ENCODE measurements at regions not wholly inside any gene's neighbourhood (a gene's known extent, or its start where the extent isn't known, plus 50 kb on each side); places are given as distances from the start of the nearest gene placed in this dataset.
A peak's percentile ranks its signal among the peaks of the same experiment; 100 is the strongest.

DNA sequence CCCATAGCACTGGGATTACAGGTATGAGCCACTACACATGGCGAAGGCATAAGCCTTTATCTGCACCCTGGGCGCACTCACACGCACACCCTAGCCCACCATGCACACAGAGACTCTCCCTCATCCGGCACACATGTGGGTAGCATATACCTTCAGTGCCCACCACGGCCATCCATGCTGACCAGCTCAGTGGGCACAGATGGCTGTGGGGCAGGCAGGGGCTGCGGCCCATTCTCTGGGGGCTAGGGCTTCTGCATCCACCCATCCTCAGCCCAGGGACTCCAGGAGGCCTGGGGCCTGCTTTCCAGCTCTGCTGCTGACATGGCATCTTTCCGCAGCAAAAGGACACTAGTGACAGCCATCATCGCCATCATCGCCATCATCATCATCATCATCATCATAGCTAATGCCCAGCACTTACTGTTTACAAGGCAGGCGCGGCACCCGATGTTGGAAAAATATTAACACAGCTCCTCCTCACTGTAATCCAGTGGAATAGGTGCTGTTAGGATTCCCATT lies 111.2 kb downstream of the NCOR2 start:
- no peak for DNase-seq

DNA sequence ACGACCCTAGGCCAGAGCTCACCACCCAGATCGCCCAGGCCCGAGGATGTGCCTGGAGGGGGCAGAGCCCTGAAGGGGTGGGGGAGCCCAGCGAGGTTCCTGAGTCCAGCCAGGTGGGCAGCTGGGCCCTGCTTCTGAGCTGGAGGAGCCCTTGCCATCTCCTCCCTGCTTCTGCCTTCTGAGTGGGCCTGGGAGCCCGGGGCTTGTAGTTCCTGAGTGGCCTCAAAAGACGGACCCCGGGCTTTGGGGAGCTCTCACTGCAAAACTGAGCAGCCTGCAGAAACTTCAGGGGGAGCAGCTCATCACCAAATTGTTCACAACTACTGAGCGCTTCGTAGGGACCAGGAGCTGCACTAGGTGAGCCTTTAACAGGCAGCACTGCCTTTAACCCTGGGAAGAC lies 112.1 kb downstream of the NCOR2 start:
- no peak for DNase-seq

- no peak for DNase-seq
Measured at GRCh38 chr12:124454735-124455134, 112.7 kb downstream of the NCOR2 start.

DNA sequence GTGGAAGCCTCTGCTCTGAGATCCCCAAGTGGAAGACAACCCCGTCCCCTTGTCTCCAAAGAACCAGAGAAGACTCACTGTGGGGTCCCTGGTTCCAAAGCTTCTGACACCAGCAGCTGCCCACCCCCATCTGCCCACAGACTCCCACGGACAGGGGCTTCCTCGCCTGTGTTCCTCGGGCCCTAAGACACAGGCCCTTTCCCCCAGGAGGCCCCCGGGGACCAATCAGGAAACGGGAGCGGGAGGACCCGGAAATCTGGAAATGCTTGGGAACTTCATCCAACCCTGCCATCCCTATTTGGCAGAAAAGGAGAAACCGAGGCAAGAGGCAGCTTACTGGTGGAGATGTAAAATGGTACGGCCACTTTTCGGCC lies 113.1 kb downstream of the NCOR2 start:
- no peak for DNase-seq

DNA sequence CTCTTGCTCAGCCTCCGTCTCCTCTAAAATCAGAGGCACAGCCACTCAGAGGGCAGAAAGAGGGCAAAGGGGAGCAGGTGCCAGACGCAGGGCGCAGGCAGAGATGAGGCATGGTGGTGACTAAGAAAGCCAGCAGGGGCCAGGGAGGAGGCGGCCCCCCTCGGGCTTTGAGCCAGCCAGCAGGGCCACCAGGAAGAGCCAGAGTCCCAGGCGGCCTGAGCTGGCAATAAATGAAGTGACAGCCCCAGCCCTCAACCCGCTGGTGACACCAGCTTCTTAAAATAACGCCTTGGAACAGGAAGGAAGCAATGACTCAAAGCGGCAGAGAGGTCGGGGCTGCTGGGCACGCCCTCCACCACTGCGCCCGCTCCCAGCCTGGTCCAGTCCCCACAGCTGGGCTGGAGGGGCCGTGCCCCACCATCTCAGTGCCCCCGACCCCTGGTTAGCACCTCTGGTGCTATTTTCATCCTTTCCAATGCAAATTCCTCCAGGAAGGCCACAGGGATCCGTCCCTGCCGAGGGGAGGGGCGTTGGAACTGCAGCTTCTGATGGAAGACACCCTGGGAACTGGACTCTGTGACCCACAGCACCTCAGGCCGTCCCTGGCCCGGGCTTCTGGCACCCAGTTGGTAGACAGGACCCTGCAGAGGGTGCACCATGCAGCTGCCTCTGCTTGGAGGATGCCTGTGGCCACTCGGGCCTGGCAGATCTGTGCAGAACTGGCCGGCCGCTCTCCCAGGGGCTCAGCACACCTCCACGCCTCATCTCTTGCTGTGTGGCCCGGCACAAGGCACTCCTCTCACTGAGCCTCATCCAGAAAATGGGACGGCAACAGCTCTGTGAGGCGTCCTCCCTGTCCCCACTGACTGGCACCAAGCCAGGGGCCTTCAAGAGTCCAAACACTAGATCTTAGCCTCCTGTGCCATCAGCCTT lies 113.7 kb downstream of the NCOR2 start:
- DNase-seq: peak; percentile 80

DNA sequence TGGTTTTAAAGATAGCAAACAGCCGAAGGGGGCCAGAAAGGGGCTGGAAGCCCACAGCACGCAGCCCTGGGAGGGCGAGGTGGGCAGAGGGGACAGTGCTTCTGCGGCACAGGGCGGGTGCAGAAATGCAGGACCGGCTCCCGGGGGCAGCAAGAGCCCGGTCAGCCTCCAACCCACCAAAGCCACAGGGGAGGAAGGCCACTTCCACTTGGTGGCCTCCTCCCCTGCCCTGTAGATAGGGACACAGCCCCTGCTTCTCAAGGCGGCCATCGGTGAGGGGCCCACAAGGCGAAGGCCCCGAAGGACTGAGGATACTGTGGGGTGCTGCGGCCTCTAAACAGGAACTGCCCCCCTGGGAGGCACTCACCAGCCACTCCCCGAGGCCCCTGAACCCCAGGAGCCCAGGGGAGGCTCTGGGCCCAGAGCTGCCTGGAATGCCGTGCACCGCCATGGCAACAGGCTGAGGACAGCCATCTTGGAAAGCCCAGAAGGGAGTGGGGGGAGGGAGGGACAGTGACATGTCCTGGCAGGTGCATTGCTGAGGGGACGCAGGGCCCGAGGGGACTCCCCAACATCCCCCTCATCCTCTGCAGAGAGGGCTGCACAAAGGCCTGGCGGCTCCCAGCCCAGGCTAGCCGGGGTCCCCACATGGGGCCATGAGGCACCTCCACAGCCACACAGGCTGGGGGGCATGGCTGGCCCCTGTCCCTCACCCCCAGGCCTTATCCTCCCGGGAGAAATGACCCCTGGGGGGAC lies 114.7 kb downstream of the NCOR2 start:
- no peak for DNase-seq

GRCh38 chr12:124451637-124452243 lies 115.7 kb downstream of the NCOR2 start:
- no peak for DNase-seq

DNA sequence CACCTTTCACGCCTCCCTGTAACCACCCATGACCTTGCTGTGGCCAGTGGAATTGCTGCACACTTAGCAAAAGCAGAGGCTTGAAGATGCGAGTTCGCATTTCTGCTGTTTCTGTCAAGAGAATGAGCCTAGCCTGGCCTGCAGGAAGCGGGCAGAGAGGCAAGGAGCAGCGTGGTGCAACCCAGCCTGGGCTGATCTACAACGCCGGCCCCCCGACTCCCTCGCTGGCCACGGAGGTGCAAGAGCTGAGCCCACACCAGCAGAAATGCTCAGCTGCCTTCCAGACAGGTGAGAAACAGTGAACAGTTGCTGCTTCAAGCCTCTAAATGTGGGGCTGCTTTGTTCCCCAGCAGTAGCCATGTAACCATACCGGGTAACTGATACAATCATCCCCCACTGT lies 116.4 kb downstream of the NCOR2 start:
- no peak for DNase-seq

GRCh38 chr12:124450376-124450750 lies 117.0 kb downstream of the NCOR2 start:
- no peak for DNase-seq

GRCh38 chr12:124449623-124450375 lies 117.6 kb downstream of the NCOR2 start:
- no peak for DNase-seq

DNA sequence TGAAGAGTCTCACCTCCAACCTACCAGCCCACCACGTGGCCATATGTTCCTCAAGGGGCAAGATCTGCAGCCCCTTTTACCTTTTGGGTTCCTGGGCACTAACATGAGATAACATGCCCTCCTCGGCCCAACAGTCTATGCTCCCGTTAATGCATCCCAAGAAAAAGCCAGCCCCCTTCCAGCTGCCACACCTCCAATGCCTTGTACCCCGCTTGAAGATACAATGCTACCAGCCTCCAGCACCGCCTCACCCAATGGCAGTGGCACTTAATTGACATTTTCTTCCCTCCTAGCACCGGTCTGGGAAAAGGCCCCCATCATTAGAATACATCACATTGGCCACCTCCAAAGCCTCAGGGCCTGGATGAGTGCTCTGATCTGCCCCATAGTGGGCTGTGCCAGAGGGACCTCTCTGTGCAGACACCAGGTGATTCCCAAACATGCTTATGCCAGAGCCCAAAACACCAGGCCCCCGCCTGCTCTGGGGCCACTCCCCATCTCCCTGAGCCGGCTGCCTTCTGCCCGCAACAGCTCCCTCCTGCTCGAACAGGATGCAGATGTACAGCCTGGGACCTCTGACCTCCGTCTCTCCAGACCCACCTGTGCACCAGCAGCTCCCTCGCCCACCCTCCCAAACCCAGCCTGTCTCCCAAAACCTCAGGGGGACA lies 118.3 kb downstream of the NCOR2 start:
- no peak for DNase-seq

GRCh38 chr12:124448241-124448954 lies 119.0 kb downstream of the NCOR2 start:
- no peak for DNase-seq

GRCh38 chr12:124446364-124446763 lies 121.0 kb downstream of the NCOR2 start:
- DNase-seq: no peak

DNA sequence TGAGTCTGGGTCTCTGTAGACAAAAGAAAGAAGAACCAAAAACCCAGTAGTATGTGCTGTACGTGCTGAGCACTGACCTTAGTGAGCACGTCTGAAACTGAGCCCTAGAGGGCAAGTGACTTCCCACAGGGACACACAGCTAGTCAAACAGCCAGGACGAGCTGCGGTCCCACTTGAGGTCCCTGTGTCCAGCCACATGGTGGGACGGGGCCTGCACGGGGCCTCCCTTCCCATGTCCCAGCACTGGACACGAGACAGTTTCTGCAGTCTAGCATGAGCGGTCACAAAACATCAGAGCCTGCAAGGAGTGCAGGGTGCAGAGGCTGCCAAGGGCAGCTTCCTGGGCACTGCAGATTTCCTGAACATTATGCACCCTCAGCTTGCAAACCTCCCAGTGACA lies 121.6 kb downstream of the NCOR2 start:
- DNase-seq: no peak

DNA sequence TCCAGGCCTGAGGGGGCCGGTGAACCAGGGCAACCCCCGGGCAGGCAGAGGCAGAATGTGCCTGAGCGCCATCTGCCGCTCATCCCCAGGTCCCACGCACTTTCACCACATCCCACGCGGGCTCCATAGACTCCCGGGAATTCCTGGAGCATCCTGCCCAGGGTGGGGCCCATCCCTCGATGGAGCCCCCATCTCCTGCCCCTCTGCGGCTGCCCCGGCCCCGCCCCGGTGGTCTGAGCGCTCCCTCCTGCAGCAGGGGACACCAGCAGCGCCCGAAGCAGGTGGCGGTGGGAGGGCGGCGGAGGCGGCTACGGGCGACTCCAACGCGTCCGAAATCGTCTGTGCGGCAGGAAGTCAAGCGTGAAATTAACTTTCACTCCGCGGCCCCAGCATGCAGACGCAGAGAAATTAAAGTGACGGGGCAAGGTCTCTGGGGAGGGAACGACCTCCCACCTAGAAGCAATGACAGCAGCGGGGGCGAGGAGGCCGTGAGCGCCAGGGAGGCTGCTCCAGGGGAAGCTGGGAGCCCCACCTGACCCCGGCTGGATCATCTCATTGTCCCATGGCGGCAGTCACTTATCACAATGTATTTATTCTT lies 122.2 kb downstream of the NCOR2 start:
- no peak for DNase-seq

DNA sequence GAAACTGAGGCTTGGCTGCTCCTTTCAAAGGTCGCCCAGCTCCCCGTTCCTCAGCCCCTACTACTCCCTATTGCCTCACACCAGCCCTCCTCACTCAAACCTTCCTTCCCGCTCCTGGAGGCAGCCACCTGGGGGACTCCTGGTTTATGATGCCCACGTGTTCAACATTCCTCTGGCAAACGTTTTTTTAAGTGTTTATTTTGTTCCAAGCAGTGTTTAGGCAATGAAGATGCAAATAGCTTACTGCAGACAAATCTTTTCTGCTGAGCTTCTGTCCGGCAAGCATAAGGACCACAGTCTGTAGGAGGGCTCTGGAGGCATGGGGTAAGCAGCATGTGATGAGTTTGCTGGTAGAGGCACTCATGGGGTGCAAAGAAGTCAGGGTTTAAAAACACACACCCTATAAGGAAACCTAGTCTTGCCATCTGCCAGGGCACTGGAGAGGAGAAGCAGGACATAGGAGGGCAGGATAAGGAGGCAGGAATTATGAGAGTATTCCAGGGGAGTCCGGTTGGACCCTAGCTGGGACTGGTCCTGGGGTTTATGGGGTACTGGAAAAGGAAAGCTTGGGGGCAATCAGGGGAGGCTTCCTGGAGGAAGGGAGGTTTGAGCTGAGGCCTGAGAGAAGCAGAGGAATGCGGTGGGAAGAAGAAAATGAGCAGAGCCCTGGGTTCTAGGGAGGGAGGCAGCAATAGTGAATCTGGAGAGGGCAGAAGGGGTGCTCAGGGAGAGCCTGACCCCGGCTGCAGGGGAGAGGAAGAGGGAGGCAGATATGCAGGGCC lies 123.3 kb downstream of the NCOR2 start:
- no peak for DNase-seq

- DNase-seq: no peak
Measured at GRCh38 chr12:124442772-124443445, 124.5 kb downstream of the NCOR2 start.

- no peak for DNase-seq
Measured at GRCh38 chr12:124442281-124442680, 125.1 kb downstream of the NCOR2 start.

GRCh38 chr12:124441443-124442194 lies 125.8 kb downstream of the NCOR2 start:
- no peak for DNase-seq

All from RPMI8226 (cell line).